Suppressor macrophage (primary cell): ENCODE measurements at regions not wholly inside any gene's neighbourhood (a gene's known extent, or its start where the extent isn't known, plus 50 kb on each side); places are given as distances from the start of the nearest gene placed in this dataset.
A peak's percentile ranks its signal among the peaks of the same experiment; 100 is the strongest.

Experiments
- DNase-seq, 4 experiments: peaks; one replicate each; pipeline ENCODE4 v3.0.0-alpha.2; 2020 to 2022

DNA sequence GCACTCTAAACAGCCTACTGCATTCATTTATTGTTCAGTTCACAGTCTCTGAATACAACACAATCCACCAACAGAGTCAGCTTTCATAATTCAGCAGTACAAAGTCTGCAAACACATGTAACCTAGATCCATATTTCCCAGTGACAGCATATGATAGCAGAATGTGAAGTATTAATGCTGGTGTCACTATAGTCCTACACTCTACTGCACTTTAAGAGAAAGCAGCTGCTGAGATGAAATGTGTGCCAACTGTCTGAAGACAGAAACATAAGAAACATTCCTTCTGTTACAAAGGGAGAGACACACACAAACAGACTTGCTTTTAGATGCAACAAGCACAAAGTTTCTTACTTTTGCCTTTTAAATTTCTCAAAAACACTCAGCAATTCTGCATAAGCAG, 441.8 kb downstream of the ZEB2 start:
- DNase-seq: no peak

- DNase-seq: no peak
Observed at GRCh38 chr2:144074450-144074849, 445.5 kb downstream of the ZEB2 start.

GRCh38 chr2:144071461-144071860, 448.5 kb downstream of the ZEB2 start:
- DNase-seq: no peak

DNA sequence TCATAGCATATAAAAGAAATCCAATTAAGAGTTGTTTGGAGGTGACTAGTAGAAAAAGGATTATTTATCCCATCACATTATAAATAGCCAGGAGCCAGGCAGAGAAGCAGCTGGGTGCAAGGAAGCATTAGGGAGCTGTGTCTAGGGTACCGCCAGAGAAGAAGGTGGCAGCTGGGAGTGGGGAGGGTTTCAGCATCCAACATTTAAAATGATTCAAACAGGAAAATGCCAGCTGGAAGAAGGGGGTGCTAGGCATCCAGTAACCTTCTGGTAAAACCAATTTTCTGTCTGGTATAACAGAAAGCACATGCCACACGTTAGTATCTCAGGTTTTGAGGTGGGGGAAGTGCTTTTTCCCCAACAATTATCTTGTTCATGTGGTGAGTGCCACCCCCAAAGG, 452.4 kb downstream of the ZEB2 start:
- DNase-seq: no peak

- DNase-seq: no peak
Observed at GRCh38 chr2:144063602-144064001, 456.3 kb downstream of the ZEB2 start.

GRCh38 chr2:144054911-144055310, 465.0 kb downstream of the ZEB2 start:
- DNase-seq: no peak

DNA sequence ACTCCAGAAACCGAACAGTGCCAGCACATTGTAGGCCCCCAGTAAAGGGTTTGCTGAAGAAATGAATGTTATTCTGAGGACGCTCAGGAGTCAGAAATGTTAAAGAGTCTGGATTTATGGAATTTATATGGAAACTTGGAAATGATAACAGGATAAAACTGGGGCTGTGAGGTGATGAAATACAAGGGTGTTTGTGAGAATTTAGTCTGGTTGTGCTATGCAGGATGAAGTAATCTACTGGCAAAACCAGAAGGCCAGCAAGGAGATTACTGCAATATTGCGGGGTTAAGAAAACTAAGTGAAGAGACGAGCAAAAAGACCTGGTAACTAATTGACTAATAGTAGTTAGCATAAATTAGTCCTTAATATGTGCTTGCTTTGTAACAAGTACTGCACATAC, 467.8 kb downstream of the ZEB2 start:
- no peak for DNase-seq

- no peak for DNase-seq
Observed at GRCh38 chr2:144049137-144049536, 470.8 kb downstream of the ZEB2 start.

- no peak for DNase-seq
Observed at GRCh38 chr2:144048631-144049060, 471.3 kb downstream of the ZEB2 start.

GRCh38 chr2:144042751-144043150, 477.2 kb downstream of the ZEB2 start:
- DNase-seq: no peak

DNA sequence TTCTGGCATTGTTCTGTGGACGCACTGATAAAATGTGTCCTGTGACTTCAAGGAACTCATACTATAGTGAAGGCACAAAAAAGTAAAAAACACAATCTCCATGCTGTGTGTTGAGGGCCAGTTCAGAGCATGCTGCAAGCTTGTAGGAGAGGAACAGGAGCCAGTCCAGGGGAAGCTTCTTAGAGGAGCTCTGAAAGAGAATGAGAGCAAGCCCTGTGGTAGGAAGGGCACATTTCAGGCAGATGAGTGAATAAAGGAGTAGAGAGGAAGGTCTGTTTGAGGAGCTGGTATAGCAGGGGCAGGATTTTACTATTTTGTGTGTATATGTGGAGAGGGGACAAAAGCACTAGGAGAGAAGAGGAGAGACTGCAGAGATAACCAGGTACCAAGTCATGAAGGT, 478.3 kb downstream of the ZEB2 start:
- DNase-seq: peak in 1 of 4 experiments; percentile 1

DNA sequence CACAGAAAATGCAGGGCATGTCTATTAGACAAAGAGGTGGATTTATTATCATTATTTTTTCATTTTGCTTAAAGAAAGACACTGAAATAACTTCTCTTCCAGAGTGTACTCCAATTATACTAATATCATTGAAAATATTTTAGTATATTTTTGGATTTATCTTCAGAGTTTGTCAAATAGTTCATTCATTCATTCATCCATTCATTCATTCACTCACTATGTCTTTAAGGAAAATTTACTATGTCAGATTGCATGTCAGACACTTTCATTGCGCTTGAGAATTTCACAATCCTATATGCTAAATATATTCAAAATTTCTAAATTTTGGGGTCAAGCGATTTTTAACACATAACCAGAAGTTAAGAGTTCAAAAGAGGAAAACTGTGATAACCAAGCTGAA, 479.1 kb downstream of the ZEB2 start:
- no peak for DNase-seq

- DNase-seq: no peak
Observed at GRCh38 chr2:144032566-144032965, 487.4 kb downstream of the ZEB2 start.

- no peak for DNase-seq
Observed at GRCh38 chr2:144030791-144031190, 489.1 kb downstream of the ZEB2 start.

- DNase-seq: no peak
Observed at GRCh38 chr2:144027593-144027992, 492.3 kb downstream of the ZEB2 start.

- DNase-seq: no peak
Observed at GRCh38 chr2:144026753-144027152, 493.2 kb downstream of the ZEB2 start.

- DNase-seq: no peak
Observed at GRCh38 chr2:144020047-144020446, 499.9 kb downstream of the ZEB2 start.

GRCh38 chr2:144015655-144016245, 504.2 kb downstream of the ZEB2 start:
- no peak for DNase-seq

GRCh38 chr2:144015036-144015435, 504.9 kb downstream of the ZEB2 start:
- no peak for DNase-seq

- no peak for DNase-seq
Observed at GRCh38 chr2:144014103-144014502, 505.8 kb downstream of the ZEB2 start.

DNA sequence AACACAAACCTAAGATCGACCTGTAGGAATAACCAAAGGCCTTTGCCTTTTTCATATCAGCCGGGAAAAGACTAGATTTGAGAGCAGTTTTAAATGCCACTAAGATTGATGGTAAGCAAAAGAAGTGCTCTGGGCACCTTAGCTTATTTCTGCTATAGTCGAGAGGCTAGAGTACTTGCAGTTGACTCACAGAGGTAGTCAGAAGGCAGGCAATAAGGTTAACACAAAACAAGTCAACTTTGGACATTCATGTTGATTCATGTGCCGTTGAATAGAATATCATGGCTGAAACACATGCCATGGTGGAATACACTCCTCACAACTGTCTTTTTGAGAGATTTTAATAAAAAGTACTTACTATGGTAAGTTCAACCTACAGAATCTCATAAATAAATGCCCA, 507.6 kb downstream of the ZEB2 start:
- no peak for DNase-seq

GRCh38 chr2:144011553-144011952, 508.4 kb downstream of the ZEB2 start:
- DNase-seq: no peak

GRCh38 chr2:144011098-144011497, 508.8 kb downstream of the ZEB2 start:
- no peak for DNase-seq

GRCh38 chr2:144010096-144010836, 509.7 kb downstream of the ZEB2 start:
- no peak for DNase-seq

GRCh38 chr2:144006139-144006538, 513.8 kb downstream of the ZEB2 start:
- DNase-seq: no peak
